ENCODE measurements at regions not wholly inside any gene's neighbourhood (a gene's known extent, or its start where the extent isn't known, plus 50 kb on each side); places are given as distances from the start of the nearest gene placed in this dataset.

DNA sequence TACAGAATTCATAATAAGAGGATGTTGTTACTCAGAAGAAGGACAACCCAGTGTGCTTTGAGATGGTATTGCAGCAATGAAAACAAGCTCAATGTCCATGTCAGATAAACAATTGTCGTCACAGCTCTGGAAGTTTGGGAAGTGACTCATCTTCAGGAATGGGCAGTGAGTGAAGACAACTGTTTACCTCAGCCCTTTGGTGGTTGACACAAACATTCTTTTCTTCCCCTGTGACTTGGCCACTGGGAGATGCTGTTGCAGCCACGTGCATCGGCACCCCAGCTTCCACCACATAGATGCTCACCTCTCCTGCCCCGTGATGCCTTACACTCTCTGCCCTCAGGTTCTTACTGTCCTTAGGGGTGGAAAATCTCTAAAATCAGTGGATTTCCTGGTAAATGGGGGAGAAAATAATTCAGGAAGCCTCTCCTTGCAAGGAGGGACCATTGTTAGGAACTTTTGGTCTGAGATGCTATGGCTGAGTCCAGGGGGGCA is 114.1 kb upstream of the GALNT15 start:
- TF ChIP-seq POLR2A (IDR thresholded peaks at IDR 0.05; ENCODE audit: low read depth, low read length) (no peak), SPI1 (IDR thresholded peaks at IDR 0.05; ENCODE audit: low read depth, low read length) (no peak), TAF1 (IDR thresholded peaks at IDR 0.05; ENCODE audit: low read depth, low read length) (no peak), POLR2AphosphoS5 (IDR thresholded peaks at IDR 0.05; ENCODE audit: low read depth, low read length) (no peak), PAX5 (IDR thresholded peaks at IDR 0.05; ENCODE audit: insufficient read depth, low read length, severe bottlenecking) (no peak)

Data from GM12891 (cell line).